Fibroblast of skin of left quadriceps (primary cell): ENCODE measurements at regions not wholly inside any gene's neighbourhood (a gene's known extent, or its start where the extent isn't known, plus 50 kb on each side); places are given as distances from the start of the nearest gene placed in this dataset.

Experiments used
- DNase-seq, 2 experiments: peaks; one replicate each; pipeline ENCODE4 v3.0.0-alpha.2; 2013; ENCODE audit warnings: low read depth in 2 of 2

DNA sequence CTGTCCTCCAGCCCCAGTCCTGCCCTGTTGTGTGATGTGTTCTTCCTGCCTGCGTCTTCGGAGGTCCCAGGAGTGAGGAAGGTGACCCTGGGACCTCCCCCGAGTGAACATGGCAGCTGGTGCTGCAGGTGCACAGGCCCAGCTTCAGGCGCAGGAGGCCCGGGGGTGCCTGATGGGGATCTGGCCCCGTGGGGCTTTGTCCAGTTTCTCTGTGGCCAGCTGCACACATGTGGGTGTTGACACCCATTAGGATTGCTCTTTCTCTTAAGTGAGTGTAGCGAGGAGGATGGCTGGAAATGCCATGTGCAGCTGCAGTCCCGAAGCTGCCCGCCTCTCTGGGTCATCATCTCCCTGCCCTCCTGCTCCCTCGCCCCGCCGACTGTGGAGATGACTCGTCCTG, 1279.7 kb downstream of the BRD1 start:
- no peak for DNase-seq

DNA sequence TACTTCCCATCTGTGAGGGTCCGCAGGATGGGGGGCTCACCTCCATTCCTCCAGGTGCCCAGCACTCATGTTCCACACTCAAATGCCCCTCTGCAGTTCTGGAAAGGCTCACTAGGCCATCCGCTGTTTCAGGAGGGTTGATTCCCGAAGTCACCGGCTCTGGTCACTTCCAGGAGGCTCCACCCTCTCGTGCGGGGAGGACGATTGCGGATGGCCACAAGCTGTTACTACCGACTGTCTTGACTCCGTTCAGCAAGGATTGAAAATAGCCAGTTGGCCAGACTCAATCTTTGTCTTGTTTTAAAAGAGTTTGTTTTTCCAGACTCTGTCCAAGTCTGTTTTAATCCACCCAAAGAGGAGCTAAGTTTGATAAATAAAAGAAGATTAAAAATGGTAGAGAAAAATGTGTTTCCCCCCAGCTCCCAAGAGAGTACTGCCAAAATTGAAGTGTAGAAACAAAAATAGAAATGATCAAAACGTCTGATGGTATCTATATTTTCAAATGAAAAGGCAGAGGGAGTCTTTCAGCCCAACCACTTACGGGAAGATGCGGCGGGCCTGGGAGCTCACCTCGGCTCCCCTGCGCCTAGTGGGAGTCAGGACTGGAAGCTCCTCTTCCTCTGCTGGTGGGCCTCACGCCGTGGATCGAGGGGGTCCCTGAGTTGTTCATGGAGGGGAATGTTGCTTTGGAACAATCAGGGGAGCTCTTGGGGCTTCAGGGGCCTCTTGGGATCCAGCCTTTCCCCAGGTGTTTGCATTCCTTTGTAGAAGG, 1280.8 kb downstream of the BRD1 start:
- DNase-seq = no peak

- DNase-seq = no peak
Measured at GRCh38 chr22:48545987-48546386, 1281.7 kb downstream of the BRD1 start.

DNA sequence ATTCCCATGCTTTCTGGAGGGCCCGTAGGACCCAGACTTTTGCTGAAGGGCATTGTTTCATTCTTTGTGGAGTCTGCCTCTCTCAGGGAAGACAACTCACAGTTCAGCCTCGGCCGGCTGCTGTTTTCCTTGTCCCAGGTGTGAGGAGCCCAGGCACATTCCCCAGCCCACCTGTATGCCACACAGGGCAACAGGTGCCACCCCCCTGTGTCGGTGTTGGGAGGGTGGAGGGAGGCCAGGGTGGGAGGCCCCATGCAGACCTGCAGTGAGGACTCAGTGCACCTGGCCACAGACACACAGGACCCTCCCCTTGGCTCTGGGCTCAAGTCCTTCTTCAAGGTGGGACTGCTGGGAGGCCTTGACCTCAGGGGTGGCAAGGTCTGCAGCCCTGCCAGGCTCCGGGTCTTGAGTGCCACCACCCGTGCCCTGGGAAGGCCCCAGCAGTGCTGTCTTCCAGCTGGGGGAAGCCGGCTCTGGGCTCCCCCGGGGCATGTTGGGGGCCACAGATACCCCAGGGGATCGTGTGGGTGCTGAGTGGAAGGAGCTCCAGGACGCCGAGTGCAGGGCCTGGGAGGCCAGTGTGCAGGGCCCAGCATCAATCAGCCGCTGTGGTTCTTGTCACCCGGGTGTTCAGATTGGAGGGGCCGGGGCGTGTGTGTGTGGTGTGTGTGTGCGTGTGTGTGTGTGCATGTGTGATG, 1286.1 kb downstream of the BRD1 start:
- DNase-seq = no peak

DNA sequence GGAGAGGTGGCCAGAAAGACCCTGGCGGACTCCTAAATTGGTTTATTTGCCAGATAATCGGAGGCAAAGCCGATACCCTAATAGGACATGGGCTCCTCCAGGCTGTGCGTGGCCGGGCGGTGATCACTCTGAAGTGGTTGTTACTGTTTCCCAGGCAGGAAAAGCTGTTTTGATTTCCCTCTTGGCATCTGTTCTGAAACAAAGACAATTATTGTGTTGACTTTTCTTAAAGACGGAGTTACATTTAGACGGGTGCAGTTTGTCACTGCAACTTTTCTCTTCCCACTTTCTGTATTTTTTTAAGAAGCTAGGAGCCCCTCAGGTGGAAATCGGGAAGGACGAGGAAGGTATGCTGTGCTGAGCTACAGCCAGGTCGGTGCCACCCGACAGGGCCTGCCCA, 1288.4 kb downstream of the BRD1 start:
- no peak for DNase-seq

- DNase-seq = no peak
Measured at GRCh38 chr22:48538291-48538820, 1289.3 kb downstream of the BRD1 start.

DNA sequence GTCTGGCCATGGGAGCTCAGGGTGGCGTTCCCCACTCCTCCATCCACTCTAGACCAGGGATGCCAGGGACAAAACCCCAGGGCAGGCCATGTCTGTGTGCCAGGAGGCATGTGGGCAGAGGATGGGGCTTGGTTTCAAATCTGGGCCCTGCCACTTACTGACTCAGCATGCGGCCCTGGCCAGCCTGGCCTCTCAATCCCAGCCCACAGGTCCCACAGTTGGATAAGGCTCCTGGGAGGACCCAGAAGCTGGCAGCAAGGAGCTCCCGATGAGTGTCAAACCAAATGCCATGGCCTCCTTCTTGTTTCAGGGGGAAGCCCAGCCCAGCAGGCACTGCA, 1290.4 kb downstream of the BRD1 start:
- no peak for DNase-seq

- no peak for DNase-seq
Measured at GRCh38 chr22:48536541-48537342, 1290.9 kb downstream of the BRD1 start.

GRCh38 chr22:48535868-48536540, 1291.7 kb downstream of the BRD1 start:
- no peak for DNase-seq

GRCh38 chr22:48534395-48534958, 1293.2 kb downstream of the BRD1 start:
- no peak for DNase-seq

GRCh38 chr22:48532986-48533385, 1294.7 kb downstream of the BRD1 start:
- DNase-seq = no peak

- no peak for DNase-seq
Measured at GRCh38 chr22:48531761-48532435, 1295.8 kb downstream of the BRD1 start.

- DNase-seq = no peak
Measured at GRCh38 chr22:48531108-48531507, 1296.6 kb downstream of the BRD1 start.

- no peak for DNase-seq
Measured at GRCh38 chr22:48530666-48531065, 1297.0 kb downstream of the BRD1 start.

- DNase-seq = no peak
Measured at GRCh38 chr22:48528221-48528915, 1299.3 kb downstream of the BRD1 start.

GRCh38 chr22:48523761-48524160, 1303.9 kb downstream of the BRD1 start:
- DNase-seq = no peak

DNA sequence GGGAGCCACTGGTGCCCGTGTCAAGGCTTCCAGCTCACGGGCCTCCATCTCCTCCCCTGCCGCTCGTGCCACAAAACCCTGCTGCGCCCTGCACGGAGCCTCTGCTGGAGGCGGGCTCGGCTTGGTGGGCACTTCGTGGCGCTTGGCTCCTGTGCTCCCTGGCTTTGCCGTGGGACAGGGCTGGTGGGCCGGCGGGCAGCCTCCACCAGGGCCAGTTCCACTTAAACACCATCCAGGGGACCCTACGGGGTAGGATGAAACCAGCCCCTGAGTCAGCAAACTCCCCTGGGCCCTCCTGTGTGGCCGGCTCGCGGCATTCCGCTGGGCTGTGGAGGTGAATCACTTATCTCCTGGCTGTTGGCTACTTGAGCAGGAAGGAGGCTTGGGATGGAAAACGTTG, 1304.6 kb downstream of the BRD1 start:
- DNase-seq = no peak

DNA sequence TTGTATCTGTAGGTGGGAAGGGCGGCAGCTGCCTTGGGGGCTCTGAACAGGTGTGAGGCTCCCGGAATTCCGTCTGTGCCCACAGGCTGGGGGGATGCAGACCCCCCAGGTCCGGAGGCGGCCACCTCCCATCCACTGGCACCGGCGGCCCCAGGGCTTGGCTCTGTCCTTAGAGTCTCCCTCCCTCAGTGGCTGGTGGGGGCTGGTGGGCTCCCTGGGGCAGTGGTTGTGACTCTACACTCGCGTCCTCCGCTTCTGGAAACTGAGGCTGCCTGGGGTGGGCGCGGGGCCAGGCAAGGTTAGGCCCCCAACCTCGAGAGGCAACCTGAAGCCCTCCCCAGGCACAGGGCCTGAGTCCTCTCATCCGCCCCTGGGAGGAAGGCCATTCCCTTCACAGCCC, 1305.4 kb downstream of the BRD1 start:
- no peak for DNase-seq

GRCh38 chr22:48520884-48521588, 1306.6 kb downstream of the BRD1 start:
- no peak for DNase-seq

- DNase-seq = no peak
Measured at GRCh38 chr22:48520207-48520606, 1307.5 kb downstream of the BRD1 start.
